NCI-H748 (cell line): ENCODE measurements at regions not wholly inside any gene's neighbourhood (a gene's known extent, or its start where the extent isn't known, plus 50 kb on each side); places are given as distances from the start of the nearest gene placed in this dataset.

ENCODE experiments used
- DNase-seq: peaks from one replicate; lab custom pipeline; 2025; ENCODE audit not compliant: unreplicated experiment; lab: John Stamatoyannopoulos, UW

- no peak for DNase-seq
Observed at GRCh38 chr6:134470457-134470975, 152.6 kb upstream of the SGK1 start.

DNA sequence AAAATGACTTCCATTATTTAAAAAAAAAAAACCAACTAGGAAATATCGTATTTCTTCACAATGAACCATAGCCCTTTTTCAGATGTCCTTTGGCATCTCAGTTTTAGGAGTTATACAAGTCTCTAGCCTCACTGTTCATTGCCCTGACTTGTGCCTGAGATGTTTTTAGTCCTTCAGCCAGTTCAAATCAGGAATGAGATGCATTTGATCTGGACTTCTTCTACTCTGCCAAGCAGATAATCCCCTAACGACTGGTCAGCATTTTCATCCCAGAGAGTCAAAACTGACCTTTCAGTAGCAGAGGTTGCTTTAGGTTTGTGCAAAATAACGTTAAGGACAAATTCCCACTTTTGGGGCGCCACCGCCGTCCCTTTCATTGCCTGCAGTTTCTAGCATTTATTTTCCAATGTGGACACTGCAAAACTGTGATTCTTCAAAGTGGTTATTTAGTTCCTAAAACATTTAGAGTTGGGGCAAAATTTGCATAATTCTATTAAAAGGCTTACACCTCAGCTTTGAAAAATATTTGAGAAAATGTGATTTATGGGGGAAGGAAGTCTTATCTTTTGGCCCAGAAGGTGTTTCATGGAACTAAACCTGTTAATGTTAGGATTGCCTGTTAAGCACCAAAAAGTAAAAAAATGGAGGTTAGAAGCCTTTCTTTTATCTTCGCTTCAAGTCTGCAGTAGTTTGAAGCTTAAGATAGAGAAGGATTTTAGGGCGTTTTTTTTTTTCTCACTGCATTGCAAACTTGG is 152.0 kb upstream of the SGK1 start:
- no peak for DNase-seq

DNA sequence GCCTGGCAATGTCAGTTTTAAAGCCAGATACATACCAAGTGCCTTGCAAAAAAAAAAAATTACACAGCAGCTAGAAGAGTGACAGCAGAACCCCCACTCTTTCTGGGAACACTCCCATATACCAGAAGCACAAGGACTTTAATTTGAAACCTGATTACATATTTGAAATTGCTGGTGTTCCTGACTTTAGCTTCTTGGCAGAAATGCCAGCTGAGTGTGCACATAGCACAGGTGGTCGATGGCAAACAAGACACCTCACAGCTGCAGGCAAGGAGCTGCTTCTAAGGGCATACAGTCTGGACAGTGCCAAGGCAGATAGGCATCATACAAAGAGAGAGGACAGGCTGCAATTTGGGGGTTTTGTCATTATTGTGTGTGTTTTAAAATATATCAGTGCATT is 150.7 kb upstream of the SGK1 start:
- DNase-seq = no peak

GRCh38 chr6:134467620-134468019 is 149.7 kb upstream of the SGK1 start:
- DNase-seq = no peak

DNA sequence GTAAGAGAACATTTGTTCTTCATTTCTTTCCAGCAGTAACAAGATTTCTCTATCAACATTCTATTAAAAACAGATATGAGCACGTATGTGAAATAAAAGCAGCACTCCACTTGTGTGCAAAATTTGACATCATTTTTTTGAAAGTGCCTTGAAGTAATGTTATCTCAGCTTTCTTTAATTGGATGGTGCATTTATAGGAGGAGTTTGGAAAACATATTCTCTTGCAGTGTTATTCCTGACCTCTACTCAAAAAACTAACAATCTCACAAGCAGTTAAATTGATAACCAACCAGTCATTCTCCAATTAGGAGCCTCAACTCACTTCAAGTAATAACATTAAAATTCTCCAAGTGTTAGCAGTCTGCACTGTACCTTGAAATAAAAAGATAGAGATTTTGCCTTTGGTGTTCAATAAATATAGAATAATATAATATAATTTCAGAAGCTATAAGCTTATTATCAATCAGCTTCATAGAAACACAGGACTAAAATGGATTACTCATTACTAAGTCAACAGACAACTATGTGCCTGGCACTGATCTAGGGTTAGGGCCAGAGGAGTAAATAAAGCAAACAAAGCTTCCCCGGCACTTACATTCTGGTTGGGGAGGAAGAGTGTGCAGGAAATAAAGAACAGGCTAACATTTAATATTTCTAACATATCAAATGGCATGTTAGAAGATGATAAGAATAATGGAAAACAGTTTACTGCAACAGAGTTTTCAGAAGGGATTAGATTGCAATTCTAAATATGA is 149.0 kb upstream of the SGK1 start:
- peak; percentile 52 for DNase-seq

- no peak for DNase-seq
Observed at GRCh38 chr6:134464690-134465411, 146.9 kb upstream of the SGK1 start.

GRCh38 chr6:134458857-134459657 is 141.1 kb upstream of the SGK1 start:
- DNase-seq = no peak

DNA sequence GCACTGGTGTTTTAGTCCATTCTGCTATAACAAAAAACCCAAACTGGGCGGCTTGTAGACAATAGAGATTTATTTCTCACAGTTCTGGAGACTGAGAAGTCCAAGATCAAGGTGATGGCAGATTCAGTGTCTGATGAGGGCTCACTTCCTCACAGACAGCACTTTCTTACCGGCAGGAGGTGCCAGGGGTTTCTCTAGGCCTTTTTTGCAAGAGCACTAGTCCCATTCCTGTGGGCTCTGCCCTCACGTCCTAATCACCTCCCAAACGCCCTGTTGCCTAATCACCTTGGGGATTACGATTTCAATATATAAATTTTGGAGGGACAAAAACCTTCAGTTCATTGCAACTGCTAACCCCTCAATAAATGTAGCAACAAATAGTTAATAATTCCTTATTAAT is 140.0 kb upstream of the SGK1 start:
- no peak for DNase-seq

DNA sequence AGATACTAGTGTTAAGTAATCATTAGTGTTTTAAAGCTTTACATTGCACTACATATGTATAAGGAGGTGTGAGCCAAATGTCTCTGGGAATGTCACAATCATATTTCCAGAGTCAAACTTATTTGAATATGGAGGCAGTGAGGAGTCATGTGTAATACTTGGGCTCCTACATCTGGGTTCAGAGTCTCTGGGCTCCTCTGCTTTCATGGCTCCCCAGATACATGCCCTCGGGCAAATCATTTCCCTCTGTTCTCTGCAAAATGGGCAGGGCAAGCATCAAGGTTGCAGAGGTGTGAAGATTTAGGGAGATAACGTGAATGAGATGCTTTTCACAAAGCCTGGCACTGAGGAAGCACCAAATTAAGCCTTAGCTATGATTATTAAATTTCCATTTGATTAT is 138.3 kb upstream of the SGK1 start:
- DNase-seq = no peak

GRCh38 chr6:134455319-134455718 is 137.4 kb upstream of the SGK1 start:
- no peak for DNase-seq

GRCh38 chr6:134454794-134455193 is 136.9 kb upstream of the SGK1 start:
- no peak for DNase-seq

DNA sequence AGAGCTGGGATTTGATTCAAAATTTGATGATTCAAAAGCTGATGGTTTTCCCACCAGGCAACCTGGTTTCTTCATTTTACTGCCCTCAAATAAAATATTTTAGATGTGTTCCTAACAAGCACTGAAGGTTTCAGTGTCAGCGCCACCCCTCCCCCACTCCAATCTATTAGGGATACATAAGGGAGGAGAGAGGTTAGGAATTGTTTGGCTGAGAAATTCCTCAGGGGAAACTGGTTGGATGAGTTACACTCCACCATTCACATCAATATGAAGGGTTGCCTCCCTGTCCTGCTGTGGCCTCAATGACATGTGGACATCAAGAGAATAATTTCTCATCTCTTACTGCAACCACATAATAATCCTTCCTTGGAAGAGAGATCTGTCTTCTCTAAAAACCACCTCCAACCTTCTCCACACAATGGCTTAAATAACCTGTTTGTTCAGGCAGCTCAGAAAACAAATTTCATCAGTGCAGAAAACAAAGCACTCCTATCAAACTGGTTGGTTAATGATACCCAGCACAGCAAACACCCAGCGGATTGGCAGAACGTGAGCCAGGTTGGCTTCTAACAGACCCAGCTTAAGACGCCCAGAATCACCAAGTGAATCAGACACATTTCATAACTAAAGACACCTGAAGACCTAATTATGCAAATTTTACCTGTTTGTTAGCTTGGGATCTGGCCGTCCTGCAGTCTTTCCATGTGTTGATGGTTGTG is 136.0 kb upstream of the SGK1 start:
- peak; percentile 80 for DNase-seq

- no peak for DNase-seq
Observed at GRCh38 chr6:134452906-134453305, 135.0 kb upstream of the SGK1 start.

- no peak for DNase-seq
Observed at GRCh38 chr6:134451529-134451928, 133.6 kb upstream of the SGK1 start.

DNA sequence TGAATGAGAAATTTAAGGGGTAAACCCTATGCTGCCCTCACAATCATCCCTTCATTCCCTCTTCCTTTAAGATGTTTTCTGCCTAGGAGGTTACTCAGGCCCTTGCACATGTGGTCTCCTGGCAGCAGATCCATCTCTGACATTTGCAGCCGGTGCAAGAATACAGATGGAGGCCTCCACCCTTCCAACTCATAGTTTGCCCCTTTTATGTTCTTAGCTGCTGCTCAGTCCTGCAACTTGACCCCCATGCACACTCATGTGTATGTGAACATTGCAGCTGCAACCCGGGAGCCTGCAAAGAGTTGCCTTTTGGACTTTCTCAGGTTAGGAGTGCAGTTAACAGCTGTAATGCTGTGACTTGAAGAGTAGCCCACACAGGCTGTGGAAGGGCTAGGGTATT is 131.9 kb upstream of the SGK1 start:
- DNase-seq = no peak

DNA sequence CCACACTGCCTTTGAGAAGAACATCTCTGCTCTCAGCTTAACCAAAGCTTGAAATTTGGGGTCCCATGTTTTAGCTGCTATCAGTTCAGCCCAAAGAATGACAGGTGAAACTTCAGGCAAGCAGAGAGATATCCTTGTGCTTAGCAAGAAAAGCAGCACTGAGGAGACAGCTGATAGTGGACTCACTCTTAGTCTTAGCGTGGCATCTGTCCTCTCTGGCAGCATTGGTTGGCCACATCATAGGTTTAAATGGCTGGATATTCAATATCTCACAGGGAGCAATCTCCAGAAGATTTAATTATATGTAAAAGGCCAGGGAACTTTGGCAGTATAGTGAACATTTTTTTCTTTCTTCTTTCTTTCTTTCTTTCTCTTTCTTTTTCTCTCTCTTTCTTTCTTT is 131.1 kb upstream of the SGK1 start:
- DNase-seq = no peak

- DNase-seq = no peak
Observed at GRCh38 chr6:134447883-134448387, 130.0 kb upstream of the SGK1 start.

DNA sequence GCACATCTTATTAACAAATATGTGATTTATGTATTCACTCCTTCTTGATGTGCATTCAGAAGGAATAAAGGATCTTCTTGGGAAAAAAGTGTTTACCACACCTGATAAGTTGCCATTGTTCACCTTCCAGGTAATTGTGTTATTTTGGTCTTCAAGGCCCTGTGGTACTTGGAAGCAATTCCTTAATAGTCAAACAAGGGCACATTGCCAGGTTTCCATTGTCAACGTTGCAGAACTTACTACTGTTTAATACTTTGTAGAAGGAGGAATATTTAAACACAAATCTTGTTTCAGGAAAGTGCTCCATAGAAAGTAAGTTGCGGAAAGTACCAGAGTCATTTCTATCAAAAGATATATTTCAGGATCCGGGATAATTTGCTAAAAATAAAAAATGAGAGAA is 129.5 kb upstream of the SGK1 start:
- no peak for DNase-seq

GRCh38 chr6:134446896-134447295 is 129.0 kb upstream of the SGK1 start:
- no peak for DNase-seq

DNA sequence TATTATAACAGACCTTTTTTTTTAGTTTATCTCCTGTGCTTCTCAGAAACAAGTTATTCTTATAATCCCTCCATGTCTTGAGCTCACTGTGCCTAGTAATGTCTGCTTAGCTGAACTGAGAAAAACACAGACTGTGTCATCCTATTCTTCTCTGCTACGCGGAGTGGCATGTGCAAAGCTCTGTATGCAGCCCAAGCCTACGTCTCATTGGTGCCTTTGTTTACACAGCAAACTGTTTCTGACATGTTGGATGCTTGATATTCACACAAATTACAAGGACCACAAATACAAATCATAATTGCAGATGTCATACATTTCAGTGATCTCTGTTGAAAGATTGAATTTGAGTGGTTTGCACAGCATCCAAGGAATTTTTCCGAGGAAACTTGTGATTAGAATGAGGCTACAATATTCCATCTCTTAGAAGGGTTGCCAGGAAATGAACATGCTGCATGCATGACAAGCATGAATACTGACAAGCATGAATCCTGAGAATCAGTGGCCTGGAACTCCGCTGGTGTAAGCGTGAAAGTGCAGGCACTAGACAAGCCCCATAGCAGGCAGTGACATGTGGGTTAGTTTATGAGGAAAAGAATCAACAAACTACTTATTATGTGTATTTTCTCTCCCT is 128.4 kb upstream of the SGK1 start:
- DNase-seq = peak; percentile 52
